Endothelial cell of umbilical vein (primary cell): ENCODE measurements at regions not wholly inside any gene's neighbourhood (a gene's known extent, or its start where the extent isn't known, plus 50 kb on each side); places are given as distances from the start of the nearest gene placed in this dataset.

ENCODE experiments used
- BruUV-seq: library from RNA; stranded (reverse); fragments of 400-500 nt; replicated peaks from 2 replicates; lab custom pipeline; 2021; lab: Mats Ljungman, UMichigan
- CTCF ChIA-PET: fragments of 300-600, 350-600 bp; sonication (Branson Sonifier 250); formaldehyde crosslinking; loops from one replicate; lab custom pipeline; 2021; ENCODE audit warnings: antibody characterized with exemption, inconsistent platforms; lab: Charles Lee
- POLR2A ChIA-PET: fragments of 300-600, 350-600 bp; sonication (Branson Sonifier 250); formaldehyde crosslinking; loops from one replicate; lab custom pipeline; 2021; ENCODE audit warnings: antibody characterized with exemption, inconsistent platforms; lab: Charles Lee
- DNase-seq: peaks from one replicate; pipeline ENCODE4 v3.0.0-alpha.2; 2011; ENCODE audit warnings: low read depth, low spot score
- FAIRE-seq: peaks from 2 replicates; lab custom pipeline; 2011; peaks lifted over from hg19 to GRCh38; lab: Jason Lieb, UNC
- H2AFZ ChIP-seq: 2 replicates; pipeline ENCODE4 v1.6.0; 2012; ENCODE audit warnings: low read depth, low read length, control low read depth, inconsistent platforms
- H3K27ac ChIP-seq: 2 replicates; pipeline ENCODE4 v1.5.1; 2011; ENCODE audit warnings: low read depth, mild to moderate bottlenecking, control low read depth, low read length, moderate library complexity; ENCODE audit not compliant: insufficient read depth
- H3K27me3 ChIP-seq, 2 experiments: 2 replicates each; pipeline versions ENCODE4 v1.6.0 to v1.6.1; 2011; ENCODE audit warnings: low read length in 2 of 2, mixed read lengths in 1 of 2; ENCODE audit not compliant: control insufficient read depth in 2 of 2, insufficient read depth in 2 of 2
- H3K36me3 ChIP-seq, 2 experiments: 2 replicates in 1 of 2; 3 replicates in 1 of 2; pipeline ENCODE4 v1.5.1; 2011; ENCODE audit warnings: low read length in 2 of 2, mild to moderate bottlenecking in 1 of 2, moderate library complexity in 1 of 2; ENCODE audit not compliant: control insufficient read depth in 2 of 2, insufficient read depth in 2 of 2; ENCODE audit errors: extremely low read depth in 1 of 2
- H3K4me1 ChIP-seq: 3 replicates; pipeline ENCODE4 v1.5.1; 2011; ENCODE audit warnings: mild to moderate bottlenecking, low read length; ENCODE audit not compliant: control insufficient read depth, insufficient read depth; ENCODE audit errors: extremely low read depth
- H3K4me2 ChIP-seq: 2 replicates; pipeline ENCODE4 v1.6.1; 2011; ENCODE audit warnings: low read length, control low read depth, mixed read lengths; ENCODE audit not compliant: insufficient read depth
- H3K4me3 ChIP-seq, 3 experiments: fragments of 200-600 bp in 1 of 3; sonication (generic), shearing (Covaris generic) in 1 of 3; replicated peaks in 1 of 3; 2 replicates each; pipeline ENCODE4 v1.5.1; 2011 to 2016; ENCODE audit warnings: control low read depth in 3 of 3, low read length in 3 of 3, mild to moderate bottlenecking in 2 of 3, inconsistent platforms in 1 of 3, low read depth in 1 of 3, moderate library complexity in 1 of 3; ENCODE audit not compliant: insufficient read depth in 1 of 3
- H3K79me2 ChIP-seq: 2 replicates; pipeline ENCODE4 v1.6.0; 2012; ENCODE audit warnings: low read length, inconsistent platforms; ENCODE audit not compliant: control insufficient read depth, insufficient read depth
- H3K9ac ChIP-seq: replicated peaks from 2 replicates; pipeline ENCODE3; 2011; ENCODE audit warnings: low read length, control low read depth; ENCODE audit not compliant: insufficient read depth; ENCODE audit errors: extremely low read depth
- H3K9me1 ChIP-seq: replicated peaks from 3 replicates; pipeline ENCODE4 v1.6.0; 2011; ENCODE audit warnings: mild to moderate bottlenecking, low read length; ENCODE audit not compliant: control insufficient read depth, insufficient read depth; ENCODE audit errors: extremely low read depth
- H3K9me3 ChIP-seq: replicated peaks from 2 replicates; pipeline ENCODE4 v1.5.1; 2012; ENCODE audit warnings: low read length, inconsistent platforms; ENCODE audit not compliant: control insufficient read depth, insufficient read depth
- H4K20me1 ChIP-seq: replicated peaks from 2 replicates; pipeline ENCODE3; 2011; ENCODE audit warnings: mild to moderate bottlenecking, low read length; ENCODE audit not compliant: control insufficient read depth, insufficient read depth; ENCODE audit errors: extremely low read depth
- CTCF ChIP-seq, 2 donors: IDR thresholded peaks; 1 replicate in 1 of 2; 2 replicates in 1 of 2; pipeline ENCODE4 v1.5.1; 2011; ENCODE audit warnings: low read length in 2 of 2, mild to moderate bottlenecking in 2 of 2, moderate library complexity in 2 of 2, control low read depth in 1 of 2, inconsistent platforms in 1 of 2, low read depth in 1 of 2; ENCODE audit not compliant: insufficient read depth in 1 of 2; ENCODE audit errors: extremely low read depth in 1 of 2
- EZH2 ChIP-seq: IDR thresholded peaks from 2 replicates; pipeline ENCODE4 v1.6.1; 2012; ENCODE audit warnings: borderline replicate concordance, low read depth, mild to moderate bottlenecking, moderate library complexity, low read length, inconsistent platforms; ENCODE audit not compliant: severe bottlenecking
- FOS ChIP-seq: IDR thresholded peaks from 2 replicates; pipeline ENCODE4 v1.6.1; 2011; ENCODE audit warnings: mild to moderate bottlenecking, low read length, moderate library complexity, borderline replicate concordance; ENCODE audit not compliant: insufficient read depth
- GATA2 ChIP-seq: IDR thresholded peaks from 2 replicates; pipeline ENCODE4 v1.7.0; 2011; ENCODE audit warnings: low read depth, mild to moderate bottlenecking, moderate library complexity, mixed read lengths, low read length; ENCODE audit not compliant: insufficient read length, insufficient read depth
- MAX ChIP-seq: IDR thresholded peaks from 2 replicates; pipeline ENCODE4 v1.6.1; 2011; ENCODE audit not compliant: insufficient read depth, insufficient read length
- MYC ChIP-seq: IDR thresholded peaks from one replicate; pipeline ENCODE4 v1.6.1; 2011; ENCODE audit warnings: mild to moderate bottlenecking, low read depth, low read length
- POLR2AphosphoS5 ChIP-seq: IDR thresholded peaks from 2 replicates; pipeline ENCODE4 v1.6.1; 2012; ENCODE audit warnings: low read depth, mild to moderate bottlenecking, control low read depth, low read length, moderate library complexity; ENCODE audit not compliant: insufficient read depth
- dilution Hi-C: fragments of 300-500 bp; cut with MboI; formaldehyde crosslinking; loops from one replicate; pipeline ENCODE4 v1.15.0; 2019; ENCODE audit warnings: low sequenced_read_pairs; ENCODE audit not compliant: extremely low pct_ligation_motif_present
- intact Hi-C: fragments of 100-400 bp; cut with micrococcal nuclease; formaldehyde crosslinking; loops from one replicate; pipeline ENCODE4 v1.10.0; 2022

GRCh38 chr9:26694381-26695297 lies 198.0 kb downstream of the CAAP1 start:
- no peaks in the 10 kb centered on the region for H3K9me1 ChIP-seq
- no peaks in the 10 kb centered on the region for H3K36me3 ChIP-seq
- dilution Hi-C loops (no loop called here), intact Hi-C loops (no loop called here)
- H4K20me1 ChIP-seq, result no peaks in the 10 kb centered on the region
- no TSS peak for BruUV-seq
- H3K4me1 ChIP-seq, result no peaks in the 10 kb centered on the region
- H3K79me2 ChIP-seq, result no peaks in the 10 kb centered on the region
- H3K9ac ChIP-seq, result no peak overlapping the region
- POLR2A ChIA-PET, result no interaction called here
- no peak for TF ChIP-seq GATA2
- no peak for TF ChIP-seq EZH2
- TF ChIP-seq MYC, result no peak
- TF ChIP-seq CTCF (IDR thresholded peaks at IDR 0.05; ENCODE audit: extremely low read depth in 1 of 2, insufficient read depth in 1 of 2, low read depth in 1 of 2, low read length in 2 of 2), result no peak
- no peak for TF ChIP-seq MAX
- TF ChIP-seq FOS, result no peak
- no peak for TF ChIP-seq POLR2AphosphoS5
- DNase-seq (no peak), FAIRE-seq (no peak)
- CTCF ChIA-PET, result no interaction called here
- no peaks in the 10 kb centered on the region for H3K27me3 ChIP-seq
- no peak overlapping the region for H3K4me3 ChIP-seq
- no peak overlapping the region for H3K4me2 ChIP-seq
- no peak overlapping the region for H2AFZ ChIP-seq
- H3K9me3 ChIP-seq, result no peaks in the 10 kb centered on the region
- no peak overlapping the region for H3K27ac ChIP-seq
